Ammon's horn (tissue), 1 donor: ENCODE measurements at regions not wholly inside any gene's neighbourhood (a gene's known extent, or its start where the extent isn't known, plus 50 kb on each side); places are given as distances from the start of the nearest gene placed in this dataset.
A peak's percentile ranks its signal among the peaks of the same experiment; 100 is the strongest.

Experiments used
- DNase-seq: peaks from one replicate; pipeline ENCODE4 v3.0.0-alpha.2; 2016; ENCODE audit warnings: low spot score

DNA sequence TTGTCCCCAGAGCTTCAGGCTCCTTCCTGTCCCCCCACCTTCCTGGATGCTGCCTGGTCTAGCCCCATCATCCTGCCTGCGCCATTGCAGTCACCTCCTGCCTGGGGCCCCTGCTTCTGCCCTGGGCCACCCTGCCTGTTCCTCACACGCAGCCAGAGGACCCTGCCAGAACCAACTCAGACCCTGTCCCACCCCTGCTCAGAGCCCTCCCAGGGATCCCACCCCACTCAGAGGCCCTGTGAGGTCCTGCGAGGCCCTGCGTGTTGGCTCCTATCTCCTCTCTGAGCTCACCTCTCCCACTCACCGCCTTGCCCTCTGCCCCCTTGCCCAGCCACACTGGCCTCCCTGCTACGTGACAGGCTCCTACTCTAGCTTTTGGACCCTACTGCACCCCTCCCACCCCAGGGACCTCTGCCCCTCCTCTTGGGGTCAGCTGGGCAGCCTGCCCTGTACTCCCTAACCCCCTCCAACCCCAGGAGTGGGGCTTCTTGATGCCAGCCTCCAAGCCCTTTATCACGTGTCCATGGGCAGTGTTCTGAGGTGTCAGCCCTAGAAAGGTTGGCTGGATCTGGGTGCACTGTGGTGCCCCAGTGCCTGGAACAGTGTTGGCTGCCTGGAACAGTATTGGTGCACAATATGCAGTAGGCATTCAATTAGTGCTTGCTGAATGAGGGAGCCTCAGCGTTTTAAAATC is 68.3 kb downstream of the CEBPB start:
- DNase-seq = no peak

DNA sequence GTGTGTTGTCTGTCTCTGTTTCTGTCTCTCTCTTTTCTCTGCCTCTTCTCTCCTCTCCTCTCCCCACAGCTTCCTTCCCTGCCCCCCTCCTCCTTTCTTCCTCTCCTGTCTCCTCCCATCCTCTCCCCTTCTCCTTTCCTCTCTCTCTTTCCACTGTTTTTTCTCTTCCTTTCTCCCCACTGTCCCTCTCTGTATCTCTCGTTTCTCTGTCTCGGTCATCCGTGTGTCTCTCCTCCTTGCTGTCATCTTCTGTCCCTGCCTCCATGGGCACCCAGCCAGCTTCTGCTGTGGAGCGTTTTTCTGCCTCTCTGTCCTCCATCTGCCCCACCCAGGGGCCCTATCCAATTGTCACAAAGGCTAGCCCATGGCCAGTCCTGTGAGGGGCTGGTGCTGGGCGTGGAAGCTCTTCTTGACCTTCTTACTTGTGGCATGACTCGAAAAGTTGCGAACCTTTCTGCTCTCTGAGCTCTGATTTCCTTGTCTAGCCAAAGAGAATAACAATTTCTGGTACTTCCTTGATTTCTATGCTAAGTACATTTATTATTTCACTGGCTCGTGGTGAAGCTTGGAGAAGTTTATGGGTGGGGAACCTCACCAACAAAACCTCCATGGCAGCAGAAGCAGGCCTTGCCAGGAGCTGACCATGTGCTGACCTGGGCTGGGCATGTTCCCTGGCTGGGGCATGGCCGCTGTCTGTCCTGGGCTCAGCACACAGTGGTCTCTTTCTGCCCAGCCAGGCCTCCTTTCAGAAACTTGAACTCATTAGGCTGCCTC is 69.3 kb downstream of the CEBPB start:
- no peak for DNase-seq

DNA sequence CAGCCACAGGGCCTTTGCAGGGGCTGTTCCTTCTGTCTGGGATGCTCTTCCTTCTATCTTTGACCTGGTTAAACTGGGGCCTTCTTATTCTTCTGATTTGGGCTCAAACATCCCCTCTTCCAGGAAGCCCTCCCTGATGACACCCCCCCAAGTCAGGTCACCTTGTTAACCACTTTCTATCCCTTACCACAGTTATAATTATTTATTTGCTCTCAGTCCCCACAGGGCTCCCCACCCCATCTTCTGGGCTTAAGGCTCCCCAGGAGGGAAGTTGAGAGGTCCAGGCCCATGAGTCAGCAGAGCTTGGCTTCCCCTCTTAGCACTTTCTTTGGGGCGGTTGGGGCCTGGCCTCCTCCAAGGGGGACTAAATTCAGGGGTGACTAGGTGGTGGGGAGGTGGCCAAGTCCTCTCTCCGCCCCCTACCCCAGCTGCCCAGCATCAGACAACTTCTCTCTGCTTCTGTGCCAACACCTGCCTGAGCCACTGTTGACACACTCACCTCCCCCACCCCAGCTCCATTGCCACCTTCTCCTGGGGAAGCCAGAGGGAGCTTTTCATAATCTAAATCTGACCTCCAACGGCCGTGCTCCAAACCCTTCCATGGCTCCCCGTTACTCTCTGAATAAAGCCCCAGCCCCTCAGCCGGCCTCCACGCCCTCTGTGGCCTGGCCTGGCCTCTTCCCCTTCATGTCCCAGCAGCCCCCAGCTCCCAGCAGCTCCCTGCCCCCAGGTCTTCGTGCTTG is 70.0 kb downstream of the CEBPB start:
- DNase-seq = no peak

DNA sequence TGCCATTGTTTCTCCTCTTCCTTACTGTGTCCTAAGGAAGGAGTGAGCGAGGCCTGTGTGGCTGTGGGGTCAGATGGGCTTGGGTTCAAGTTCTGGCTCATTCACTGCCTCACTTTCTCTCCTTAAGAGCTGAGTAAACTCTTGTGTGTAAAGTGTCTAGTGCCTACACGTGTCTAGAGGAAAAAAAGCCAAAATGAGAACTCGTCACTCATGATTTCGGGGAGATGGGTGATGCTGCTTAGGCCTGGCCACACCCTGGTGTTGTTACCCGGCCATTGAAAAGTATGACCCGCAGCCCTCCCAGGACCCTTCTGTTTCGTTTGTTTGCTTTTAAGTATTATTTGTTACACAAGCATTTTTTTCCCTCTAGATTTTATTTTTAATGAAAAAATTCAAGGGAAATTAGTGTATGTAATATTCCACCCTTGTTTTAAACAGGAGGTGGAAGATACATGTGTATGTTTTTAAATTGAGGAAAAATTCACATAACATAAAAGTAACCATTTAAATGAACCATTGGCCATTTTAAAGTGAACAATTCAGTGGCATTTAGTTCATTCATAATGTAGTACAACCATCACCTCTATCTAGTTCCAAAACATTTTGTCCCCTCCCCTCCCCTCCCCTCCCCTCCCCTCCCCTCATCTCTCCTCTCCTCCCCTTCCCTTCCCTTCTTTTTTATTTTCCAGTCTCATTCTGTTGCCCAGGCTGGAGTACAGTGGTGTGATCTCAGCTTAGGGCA is 71.0 kb downstream of the CEBPB start:
- no peak for DNase-seq

DNA sequence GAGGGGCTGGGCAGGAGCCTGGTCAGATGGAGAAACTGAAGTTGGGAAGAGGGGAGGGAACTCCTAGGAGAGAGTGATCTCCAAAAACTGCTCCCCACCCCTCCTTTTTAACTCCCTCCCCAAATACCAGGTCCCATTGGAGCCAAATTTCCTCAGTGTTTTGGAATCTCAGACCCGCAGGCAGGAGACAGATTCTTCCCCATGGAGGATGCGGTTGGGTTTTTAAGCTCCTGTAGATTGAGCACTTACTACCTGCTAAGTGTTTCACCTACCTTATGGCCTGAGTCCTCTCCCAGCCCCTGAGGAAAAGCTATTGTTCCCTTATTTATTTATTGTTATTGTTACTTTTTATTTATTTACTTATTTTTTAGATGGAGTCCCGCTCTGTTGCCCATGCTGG is 73.2 kb downstream of the CEBPB start:
- DNase-seq = no peak

DNA sequence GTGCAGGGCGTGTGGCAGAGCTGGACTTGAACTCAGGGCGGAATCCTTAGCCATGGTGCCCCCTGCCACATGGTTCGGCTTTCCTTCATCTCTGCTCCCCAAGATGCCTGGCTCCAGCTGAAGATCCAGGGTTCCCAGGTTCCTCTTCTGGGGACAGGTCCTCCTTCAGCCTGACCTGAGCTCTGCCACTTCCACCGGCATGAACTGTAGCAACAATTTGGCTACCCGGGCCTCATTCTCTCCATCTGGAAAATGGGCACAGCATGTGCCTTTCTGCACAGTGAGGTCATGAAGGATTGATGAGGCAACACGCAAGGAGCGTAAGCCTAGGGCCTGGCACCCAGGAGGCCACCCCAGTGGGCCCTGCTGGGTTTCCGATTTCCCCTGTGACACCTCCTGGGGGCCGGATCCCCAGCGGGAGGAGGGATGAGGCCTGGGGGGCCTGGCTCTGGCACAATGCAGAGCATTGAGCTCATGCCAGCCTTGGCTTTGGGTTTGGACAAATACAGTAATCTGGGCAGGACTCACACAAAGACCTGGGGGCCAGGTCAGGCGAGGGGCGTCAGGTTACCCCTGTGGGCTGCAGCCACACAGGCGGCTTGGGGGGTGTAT is 74.0 kb downstream of the CEBPB start:
- DNase-seq = no peak

DNA sequence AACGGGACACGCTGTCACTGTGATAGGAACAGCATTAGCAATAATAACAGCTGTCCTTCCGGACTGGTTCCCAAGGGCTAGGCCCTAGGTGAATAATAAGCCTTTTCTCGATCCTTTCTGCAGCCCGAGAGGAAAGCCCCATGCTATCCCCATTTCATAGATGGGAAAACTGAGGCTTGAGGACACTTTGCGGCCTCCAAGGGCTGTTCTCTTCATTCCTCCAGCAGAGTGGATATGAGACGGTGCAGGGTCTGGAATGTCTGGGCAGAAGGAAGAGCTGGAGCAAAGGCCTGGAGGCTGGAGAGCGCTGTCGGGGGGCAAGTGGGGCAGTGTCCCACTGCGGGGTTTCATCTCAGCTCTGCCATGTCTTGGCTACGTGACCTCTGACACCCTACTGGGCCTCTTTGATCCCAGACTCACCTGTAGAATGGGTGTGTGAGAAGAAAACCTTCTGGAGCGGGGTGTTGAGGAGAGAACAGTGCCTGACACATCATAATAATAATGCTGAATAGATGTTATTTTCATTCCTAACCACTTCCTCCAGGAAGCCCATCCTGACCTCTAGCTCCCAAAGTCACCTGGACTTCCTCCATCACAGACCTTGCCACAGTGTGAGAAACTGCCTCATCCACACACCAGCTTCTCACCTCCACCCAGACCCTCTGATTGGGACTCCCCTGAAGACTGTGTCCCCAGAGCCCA is 74.8 kb downstream of the CEBPB start:
- DNase-seq = no peak

DNA sequence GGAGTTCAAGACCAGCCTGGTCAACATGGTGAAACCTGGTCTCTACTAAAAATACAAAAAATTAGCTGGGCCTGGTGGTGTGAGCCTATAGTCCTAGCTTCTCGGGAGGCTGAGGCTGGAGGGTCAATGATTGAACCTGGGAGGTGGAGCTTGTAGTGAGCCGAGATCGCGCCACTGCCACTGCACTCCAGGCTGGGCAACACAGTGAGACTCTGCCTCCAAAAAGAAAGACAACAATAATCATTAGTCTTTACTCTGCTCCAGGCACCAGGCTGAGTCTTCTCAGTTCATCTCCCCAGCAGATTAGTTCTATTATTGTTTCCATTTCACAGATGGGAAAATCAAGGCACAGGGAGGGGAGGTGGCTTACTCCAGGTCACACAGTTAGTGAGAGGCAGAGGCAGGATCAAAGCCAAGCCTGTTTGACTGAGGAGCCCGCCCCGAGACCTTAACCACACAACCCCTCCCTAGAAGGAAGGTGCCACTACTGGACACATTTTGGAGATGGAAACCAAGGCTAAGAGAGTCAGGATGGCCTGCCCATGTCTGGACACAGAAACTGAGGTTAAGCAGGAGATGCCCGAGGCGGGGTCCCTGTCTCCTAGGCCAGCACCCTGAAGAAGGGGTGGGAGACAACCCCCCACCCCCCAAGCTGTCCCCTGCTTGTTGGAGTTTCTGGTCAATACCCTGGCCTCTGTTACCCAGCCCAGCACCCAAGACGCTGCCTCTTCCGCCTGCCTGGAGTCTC is 75.8 kb downstream of the CEBPB start:
- no peak for DNase-seq

DNA sequence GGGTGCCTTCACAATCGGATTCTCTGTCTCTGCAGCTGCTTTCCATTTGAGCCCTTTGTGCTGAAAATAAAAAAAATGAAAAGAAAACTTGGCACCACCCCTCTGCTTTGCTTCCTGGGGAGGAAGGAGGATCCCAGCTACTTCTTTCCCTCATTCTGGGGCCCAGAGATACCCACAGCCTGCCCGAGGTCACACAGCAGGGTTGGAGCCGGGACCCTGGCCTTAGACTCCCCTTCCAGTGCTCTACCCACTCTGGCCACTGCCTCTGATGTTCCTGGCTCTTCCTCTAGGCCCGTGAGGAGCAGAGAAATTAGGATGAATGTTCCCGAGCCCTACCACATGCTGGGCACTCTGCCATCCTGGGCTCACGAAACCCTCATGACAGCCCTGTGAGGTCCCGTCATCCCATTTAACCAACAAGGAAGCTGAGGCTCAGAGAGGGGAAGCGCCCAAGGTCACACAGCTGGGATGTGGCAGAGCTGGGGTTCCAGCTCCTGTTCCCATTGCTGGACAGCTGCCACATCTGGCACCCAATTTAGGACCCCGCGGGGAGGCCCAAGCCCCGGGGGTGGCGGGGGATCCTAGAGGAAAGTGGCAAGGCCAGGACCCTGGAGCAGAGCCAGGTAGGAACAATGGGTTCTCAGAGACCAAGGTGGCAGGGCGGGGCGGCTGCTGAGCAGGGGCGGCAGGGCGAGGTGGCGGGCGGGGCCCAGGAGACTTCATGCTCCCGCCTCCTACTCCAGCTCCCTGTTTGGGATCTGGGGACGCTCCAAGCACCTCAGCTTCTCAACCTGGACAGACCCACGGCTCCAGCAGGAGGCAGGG is 76.6 kb downstream of the CEBPB start:
- DNase-seq = no peak

DNA sequence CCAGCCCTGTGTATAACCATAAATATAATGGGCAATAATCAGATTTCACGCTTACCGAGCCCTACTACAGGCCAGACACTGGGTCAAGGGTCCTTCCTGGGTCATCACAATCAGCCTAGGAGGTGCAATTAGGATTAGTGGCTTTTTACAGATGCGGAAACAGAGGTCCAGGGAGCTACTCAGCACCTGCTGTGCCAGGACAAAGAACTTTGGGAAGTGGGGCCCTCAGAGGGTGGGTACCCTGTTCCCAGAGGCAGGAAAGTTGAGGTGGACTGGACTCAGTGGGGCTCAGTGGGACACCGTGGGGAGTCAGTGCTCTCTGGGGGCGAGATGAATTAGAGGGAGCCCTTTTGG is 77.2 kb downstream of the CEBPB start:
- DNase-seq = no peak

DNA sequence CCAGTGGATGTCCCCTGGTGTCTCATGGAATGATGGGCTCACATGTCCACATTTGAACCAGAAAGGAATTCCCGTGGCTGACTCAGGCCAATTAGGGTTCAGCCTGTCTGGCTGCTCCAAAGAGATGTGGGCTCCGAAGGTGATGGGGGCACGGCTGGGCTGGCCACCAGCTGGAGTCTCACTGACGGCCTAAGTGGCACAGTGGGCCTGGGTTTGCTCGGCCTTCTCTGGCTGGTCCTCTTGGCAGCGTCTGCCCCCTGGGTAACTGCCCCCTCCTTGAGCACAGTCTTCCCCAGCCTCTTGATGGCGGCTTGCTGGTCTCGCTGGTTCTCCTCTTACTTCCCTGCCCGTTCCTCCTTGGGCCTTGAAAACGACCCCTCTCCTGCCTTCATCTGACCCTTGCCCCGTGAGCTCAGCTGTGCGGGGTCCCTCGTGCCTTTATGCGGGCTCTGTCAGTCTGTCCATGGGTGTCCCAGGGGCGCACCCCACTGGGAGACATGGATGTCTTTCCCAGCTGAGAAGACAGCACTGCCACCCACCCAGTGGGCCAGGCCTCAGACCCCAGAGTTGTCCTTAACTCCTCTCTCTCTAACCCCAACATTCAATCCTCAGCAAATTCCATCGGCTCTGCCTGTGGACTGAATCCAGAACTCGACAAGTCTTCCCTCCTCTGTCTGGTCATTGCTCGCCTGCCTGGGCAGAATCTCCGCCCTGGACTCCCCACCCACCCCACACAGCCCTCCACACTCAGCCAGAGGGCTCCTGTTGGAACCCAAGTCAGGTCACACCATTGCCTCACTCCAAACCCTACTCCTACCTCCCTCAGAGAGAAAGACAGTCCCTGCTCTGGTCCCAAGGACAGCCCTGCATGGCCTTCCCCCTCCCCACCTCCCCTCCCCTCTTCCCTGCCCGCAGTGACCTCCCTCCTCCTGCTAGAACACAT is 78.7 kb downstream of the CEBPB start:
- no peak for DNase-seq

DNA sequence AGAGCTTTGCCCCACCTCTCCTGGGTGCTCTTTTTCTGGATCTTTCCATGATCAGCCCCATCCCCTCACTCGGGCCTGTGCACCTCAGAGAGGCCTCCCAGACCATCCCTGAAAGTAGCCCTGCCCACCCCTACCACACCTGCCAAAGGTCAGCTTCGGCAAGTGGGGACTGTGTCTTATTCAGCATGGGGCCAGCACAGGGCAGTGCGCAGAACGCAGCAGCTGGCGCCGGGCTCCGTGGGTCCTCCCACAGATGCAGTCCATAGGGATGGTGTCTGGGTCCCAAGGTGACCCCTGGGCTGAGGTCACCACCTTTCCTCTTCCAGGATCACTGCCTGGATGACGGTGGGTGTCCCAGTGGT is 79.4 kb downstream of the CEBPB start:
- no peak for DNase-seq

DNA sequence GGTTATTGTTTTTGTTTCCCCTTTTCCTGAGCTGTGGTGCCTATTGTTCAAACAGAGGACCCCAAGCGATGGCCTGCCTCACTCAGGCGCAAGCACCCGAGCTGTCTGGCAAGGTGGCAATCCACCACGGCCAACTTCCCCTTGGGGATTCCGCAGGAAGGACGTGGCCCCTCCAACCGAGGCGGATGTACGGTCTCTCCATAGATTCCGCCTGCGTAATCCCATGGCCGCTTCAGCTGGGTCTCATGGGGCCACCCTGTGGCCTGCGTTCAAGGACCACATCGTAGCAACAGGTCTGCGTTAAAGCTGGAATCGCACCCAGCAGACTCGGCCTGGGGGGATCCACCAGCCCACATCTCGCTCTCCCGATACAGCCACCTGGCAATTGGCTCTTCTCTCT is 79.9 kb downstream of the CEBPB start:
- peak; percentile 66 for DNase-seq

DNA sequence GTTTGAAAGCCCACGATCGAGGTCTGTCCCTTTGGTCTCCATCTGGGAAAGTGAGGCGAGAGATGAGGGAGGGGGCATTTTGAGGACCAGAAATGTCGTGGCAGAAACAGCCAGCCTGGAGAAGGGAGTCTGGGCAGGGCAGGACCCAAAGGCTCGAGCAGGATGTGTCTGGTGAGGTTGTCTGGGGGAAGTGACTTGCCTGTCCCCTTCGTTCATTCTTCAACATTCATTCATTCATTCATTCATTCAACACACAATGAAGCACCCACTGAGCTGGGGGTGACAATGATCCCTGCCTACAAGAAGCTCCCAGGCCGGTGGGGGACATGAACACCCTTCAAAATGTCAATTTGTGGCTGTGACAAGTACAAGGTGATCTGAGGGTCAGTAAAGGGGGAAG is 80.5 kb downstream of the CEBPB start:
- DNase-seq = no peak

DNA sequence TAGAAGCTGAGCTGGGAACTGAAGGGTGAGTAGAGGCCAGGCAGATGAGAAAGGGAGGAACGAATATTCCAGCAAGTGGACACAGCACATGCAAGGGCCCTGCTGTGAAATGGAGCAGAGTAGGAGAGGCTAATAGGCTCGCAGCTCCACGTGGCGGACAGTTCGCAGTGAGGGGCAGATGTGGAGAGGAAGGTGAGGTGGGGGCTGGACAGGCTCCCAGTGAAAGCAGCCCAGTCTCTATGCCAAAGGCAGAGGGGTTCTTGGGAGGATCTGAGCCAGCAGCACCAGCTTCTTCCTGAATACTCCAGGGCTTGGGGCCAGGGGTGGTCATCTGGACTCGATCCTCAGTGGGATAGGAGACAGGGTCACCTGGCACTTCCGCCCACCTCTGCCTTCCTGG is 81.0 kb downstream of the CEBPB start:
- no peak for DNase-seq

DNA sequence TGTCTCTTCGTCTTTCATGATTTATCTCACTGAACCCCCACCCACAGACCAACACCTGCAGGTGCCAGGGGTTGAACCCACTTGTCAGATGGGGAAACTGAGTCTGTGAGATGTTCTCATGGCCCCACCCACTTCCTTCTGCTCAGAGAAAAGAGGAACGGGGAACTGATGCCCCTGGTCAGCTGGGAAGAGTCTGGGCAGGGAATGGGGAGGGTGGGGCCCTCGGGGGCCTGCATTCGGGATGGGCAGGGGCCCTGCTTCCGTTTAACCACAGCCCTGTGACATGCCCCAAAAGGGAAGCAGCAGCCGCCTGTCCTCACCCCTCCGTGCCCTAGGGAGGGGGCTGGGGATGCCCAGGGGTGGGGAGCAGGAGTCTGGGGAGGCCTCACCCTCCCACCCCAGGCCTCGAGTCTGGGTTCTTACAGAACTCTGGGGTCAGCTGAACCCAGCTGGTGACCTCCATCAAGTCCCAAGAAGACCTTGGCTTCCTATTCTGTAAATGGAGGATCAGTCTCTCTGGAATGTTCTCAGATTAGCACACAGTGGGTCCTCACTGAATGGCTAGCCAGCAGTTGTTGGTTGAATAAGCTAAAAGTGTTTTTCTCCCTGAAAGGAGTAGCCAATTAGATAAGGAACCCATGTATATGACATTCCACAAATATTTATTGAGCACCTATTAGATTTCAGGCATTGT is 81.5 kb downstream of the CEBPB start:
- DNase-seq = peak; percentile 51

DNA sequence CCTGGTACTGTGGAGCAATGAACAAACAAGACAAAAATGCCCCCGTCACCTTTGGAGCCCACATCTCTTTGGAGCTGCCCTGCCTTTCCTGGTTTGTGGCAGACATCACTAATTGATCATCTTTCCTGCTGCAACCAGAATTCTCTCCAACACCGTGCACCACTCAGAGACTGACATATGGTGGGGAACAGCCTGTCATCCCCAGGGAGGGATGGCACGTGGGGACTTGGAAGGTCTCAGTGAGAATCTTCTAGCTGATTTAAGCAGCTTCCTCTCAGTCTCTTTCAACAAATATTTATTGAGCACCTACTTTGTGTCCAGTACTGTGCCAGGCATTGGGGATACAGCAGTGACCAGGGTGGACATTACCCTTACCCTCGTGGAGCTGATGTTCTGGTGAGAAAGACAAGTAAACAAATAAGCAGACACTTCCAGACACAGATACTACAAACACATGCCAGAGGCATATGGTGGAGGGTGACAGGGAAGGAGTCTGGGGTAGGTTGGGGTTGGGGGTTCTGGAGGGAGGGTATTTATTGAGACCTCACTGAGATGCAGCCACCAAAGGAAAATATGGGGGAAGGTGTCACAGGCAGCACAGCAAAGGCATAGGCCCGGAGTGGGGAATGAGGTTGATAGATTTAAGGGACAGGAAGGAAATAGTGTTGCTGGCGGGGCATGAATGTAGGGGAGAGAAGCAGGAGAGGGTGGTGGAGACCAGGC is 82.3 kb downstream of the CEBPB start:
- DNase-seq = no peak
